Fibroblast of pulmonary artery (primary cell): ENCODE measurements at regions not wholly inside any gene's neighbourhood (a gene's known extent, or its start where the extent isn't known, plus 50 kb on each side); places are given as distances from the start of the nearest gene placed in this dataset.
A peak's percentile ranks its signal among the peaks of the same experiment; 100 is the strongest.

ENCODE experiments used
- DNase-seq: peaks from one replicate; pipeline ENCODE4 v3.0.0-alpha.2; 2010; ENCODE audit warnings: low read depth
- H3K4me3 ChIP-seq: replicated peaks from 2 replicates; pipeline ENCODE4 v1.5.1; 2011; ENCODE audit warnings: low read depth, mild to moderate bottlenecking, control low read depth, low read length, moderate library complexity
- TF ChIP-seq, protein P1 (sequence below): IDR thresholded peaks from 2 replicates; pipeline ENCODE4 v1.5.1; 2011; ENCODE audit warnings: mild to moderate bottlenecking, control low read depth, low read length, inconsistent platforms; ENCODE audit errors: missing control alignments

GRCh38 chr5:4089087-4089486 lies 493.5 kb downstream of the IRX1 start:
- no peak for DNase-seq
- H3K4me3 ChIP-seq = no peak overlapping the region
- TF ChIP-seq, protein P1, sequence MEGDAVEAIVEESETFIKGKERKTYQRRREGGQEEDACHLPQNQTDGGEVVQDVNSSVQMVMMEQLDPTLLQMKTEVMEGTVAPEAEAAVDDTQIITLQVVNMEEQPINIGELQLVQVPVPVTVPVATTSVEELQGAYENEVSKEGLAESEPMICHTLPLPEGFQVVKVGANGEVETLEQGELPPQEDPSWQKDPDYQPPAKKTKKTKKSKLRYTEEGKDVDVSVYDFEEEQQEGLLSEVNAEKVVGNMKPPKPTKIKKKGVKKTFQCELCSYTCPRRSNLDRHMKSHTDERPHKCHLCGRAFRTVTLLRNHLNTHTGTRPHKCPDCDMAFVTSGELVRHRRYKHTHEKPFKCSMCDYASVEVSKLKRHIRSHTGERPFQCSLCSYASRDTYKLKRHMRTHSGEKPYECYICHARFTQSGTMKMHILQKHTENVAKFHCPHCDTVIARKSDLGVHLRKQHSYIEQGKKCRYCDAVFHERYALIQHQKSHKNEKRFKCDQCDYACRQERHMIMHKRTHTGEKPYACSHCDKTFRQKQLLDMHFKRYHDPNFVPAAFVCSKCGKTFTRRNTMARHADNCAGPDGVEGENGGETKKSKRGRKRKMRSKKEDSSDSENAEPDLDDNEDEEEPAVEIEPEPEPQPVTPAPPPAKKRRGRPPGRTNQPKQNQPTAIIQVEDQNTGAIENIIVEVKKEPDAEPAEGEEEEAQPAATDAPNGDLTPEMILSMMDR = no peak

DNA sequence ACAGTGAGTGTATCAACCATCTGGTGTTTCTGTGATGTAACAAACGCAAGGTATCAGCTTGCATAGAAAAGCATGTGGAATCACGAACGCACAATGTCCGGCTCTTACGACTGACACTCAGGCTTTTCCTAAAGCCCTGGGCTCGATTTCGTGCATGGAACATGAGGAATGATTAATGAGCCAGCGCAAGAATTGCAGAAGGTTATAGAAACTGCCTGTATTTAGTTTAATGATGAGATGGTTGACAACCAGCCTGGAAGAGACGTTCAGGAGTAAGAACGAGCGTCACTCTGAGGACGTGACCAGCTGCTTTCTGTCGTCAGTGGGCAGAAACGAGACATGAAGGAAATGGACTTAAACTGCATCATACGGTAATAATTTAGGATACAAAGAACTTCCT lies 497.6 kb downstream of the IRX1 start:
- DNase-seq = no peak
- H3K4me3 ChIP-seq = no peak overlapping the region
- TF ChIP-seq, protein P1 = no peak

DNA sequence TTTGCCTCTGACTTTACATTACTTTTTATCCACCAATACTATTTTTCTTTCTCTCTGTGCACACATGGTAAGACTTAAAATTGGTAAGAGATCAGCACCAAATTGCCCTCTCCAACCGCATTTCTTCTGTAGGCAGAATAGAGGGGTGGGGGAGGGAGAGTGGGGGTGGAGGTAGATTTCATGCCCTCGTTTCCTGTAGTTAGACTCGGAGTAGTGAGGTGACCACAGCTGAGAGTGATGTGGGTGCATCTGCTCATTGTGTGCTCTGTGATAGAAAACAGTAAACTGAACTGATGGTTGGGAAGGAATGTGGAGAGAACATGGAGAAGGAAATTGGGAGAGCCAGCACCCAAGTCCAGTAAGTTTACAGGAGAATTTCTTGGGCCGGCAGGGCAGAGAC lies 498.3 kb downstream of the IRX1 start:
- H3K4me3 ChIP-seq = no peak overlapping the region
- TF ChIP-seq, protein P1 = no peak
- DNase-seq = no peak

DNA sequence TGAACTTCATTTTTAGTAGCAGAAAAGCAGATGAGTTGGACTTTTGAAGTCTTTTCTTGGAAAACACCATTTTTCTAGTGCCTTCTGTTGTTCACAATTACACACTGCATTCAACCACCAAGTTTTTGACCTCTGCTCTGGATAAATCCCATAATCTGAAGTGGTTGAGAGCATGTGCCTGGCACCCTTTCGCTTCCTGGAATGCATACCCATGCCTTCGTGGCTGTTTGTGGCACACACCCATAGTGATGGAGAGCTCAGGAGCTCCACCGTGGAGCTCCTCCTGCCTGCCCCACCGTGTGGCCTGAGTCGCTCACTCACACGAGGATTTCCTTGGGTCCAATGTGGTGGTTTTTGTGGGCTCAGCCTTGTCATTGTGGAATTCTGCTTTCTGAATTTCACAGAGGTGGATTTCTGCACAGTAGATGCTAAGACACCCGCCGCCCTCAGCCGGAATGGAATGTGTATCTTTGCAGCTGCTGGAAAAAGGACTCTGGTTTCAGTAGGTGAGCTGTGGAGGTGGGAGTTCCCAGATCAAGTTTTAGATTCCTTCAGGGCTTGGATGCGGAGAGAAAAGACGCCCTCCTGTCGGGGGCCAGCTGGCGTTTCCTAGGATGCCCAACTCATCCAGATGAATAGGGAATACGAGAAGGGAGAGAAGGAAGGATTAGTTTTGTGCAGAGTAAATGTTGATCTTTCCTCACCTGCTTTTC lies 500.4 kb downstream of the IRX1 start:
- DNase-seq = no peak
- H3K4me3 ChIP-seq = no peak overlapping the region
- TF ChIP-seq, protein P1 = no peak

DNA sequence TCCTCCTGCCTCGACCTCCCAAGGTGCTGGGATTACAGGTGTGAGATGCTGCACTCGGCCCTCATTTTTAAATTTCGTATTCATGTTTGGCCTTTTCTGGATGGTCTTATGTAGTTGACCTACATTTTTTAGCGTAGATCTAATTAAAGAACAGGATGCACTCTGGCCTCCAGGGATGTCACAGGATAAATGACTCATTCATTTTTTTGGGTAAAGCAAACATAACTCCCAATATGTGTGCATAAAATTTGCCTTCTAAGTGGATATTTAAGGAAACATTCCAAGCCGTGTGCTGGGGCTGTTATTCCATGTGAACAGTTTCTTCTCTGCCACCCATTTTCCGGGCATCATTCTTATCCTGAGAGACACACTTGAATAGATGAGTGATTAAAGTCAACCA lies 501.6 kb downstream of the IRX1 start:
- DNase-seq = peak; percentile 8
- TF ChIP-seq, protein P1 = no peak

GRCh38 chr5:4098226-4098625 lies 502.6 kb downstream of the IRX1 start:
- TF ChIP-seq, protein P1 = no peak
- DNase-seq = no peak
- H3K4me3 ChIP-seq = no peak overlapping the region

More for the DNA sequence above, 501.6 kb downstream of the IRX1 start:
- no peak overlapping the region for H3K4me3 ChIP-seq

DNA sequence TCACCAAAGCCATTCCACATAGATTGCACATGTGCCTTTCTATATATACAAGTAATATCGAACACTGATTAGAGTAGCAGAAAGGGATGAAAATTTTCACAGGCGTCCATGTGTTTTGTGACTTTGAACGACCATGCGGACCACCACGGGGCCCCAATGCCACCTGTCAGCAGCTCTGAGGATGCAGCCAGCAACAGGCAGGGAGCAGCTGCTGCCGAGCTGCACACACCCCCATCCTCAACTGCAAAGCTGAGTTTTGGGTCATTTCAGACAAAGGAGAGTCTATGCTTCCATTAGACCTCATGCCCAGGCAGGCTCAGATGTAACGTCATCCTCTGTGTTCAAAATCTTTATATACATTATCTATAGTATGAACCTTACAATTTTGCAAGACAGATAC lies 503.8 kb downstream of the IRX1 start:
- no peak overlapping the region for H3K4me3 ChIP-seq
- DNase-seq = no peak
- TF ChIP-seq, protein P1 = no peak
